ENCODE measurements at regions not wholly inside any gene's neighbourhood (a gene's known extent, or its start where the extent isn't known, plus 50 kb on each side); places are given as distances from the start of the nearest gene placed in this dataset.

- TF ChIP-seq POLR2AphosphoS5 (IDR thresholded peaks at IDR 0.05; ENCODE audit: insufficient read depth in 1 of 2, low read depth in 1 of 2) (no peak), POLR2A (IDR thresholded peaks at IDR 0.05) (no peak), CTCF (IDR thresholded peaks at IDR 0.05) (no peak)
These were observed 331.1 kb upstream of the KLF12 start for GRCh38 chr13:74465271-74465670.
